HEK293T (cell line): ENCODE measurements at regions not wholly inside any gene's neighbourhood (a gene's known extent, or its start where the extent isn't known, plus 50 kb on each side); places are given as distances from the start of the nearest gene placed in this dataset.
"Not testable (repeated sequence)": the region's sequence is repeated elsewhere in the genome, so short reads cannot be mapped to it uniquely, and the experiment has no call there.

Source experiments
- CTCF ChIA-PET: fragments of 350-600 bp; formaldehyde crosslinking; extraction: SDS; loops from one replicate; lab custom pipeline; 2021; ENCODE audit warnings: antibody characterized with exemption, inconsistent platforms; lab: Yijun Ruan, JAX
- POLR2A ChIA-PET: fragments of 350-600 bp; formaldehyde crosslinking; extraction: SDS; loops from one replicate; lab custom pipeline; 2020; ENCODE audit warnings: antibody characterized with exemption, inconsistent platforms; lab: Yijun Ruan, JAX
- DNase-seq: peaks from one replicate; pipeline ENCODE4 v3.0.0; 2012; ENCODE audit warnings: mixed read lengths; ENCODE audit errors: extremely low spot score
- ARNT ChIP-seq: fragments of 450-650 bp; IDR thresholded peaks from 2 replicates; pipeline ENCODE4 v1.6.1; 2017; ENCODE audit warnings: mild to moderate bottlenecking
- BHLHE40 ChIP-seq: fragments of 450-650 bp; IDR thresholded peaks from 2 replicates; pipeline ENCODE4 v1.6.1; 2016; ENCODE audit warnings: mild to moderate bottlenecking, moderate library complexity, borderline replicate concordance
- CTBP1 ChIP-seq: fragments of 450-650 bp; IDR thresholded peaks from 2 replicates; pipeline ENCODE4 v1.6.1; 2016; ENCODE audit warnings: borderline replicate concordance
- ELF4 ChIP-seq: fragments of 450-650 bp; IDR thresholded peaks from 2 replicates; pipeline ENCODE4 v1.6.1; 2017; ENCODE audit warnings: antibody characterized with exemption
- FOXA1 ChIP-seq: fragments of 450-650 bp; IDR thresholded peaks from 2 replicates; pipeline ENCODE4 v1.6.1; 2016; ENCODE audit warnings: mild to moderate bottlenecking
- FOXK2 ChIP-seq: fragments of 450-650 bp; IDR thresholded peaks from 2 replicates; pipeline ENCODE4 v1.6.1; 2016; ENCODE audit warnings: mild to moderate bottlenecking
- FOXM1 ChIP-seq: fragments of 450-650 bp; IDR thresholded peaks from 2 replicates; pipeline ENCODE4 v1.6.1; 2017; ENCODE audit warnings: mild to moderate bottlenecking, borderline replicate concordance
- HDGF ChIP-seq: fragments of 450-650 bp; IDR thresholded peaks from 2 replicates; pipeline ENCODE4 v1.6.1; 2017; ENCODE audit warnings: antibody characterized with exemption, borderline replicate concordance
- L3MBTL2 ChIP-seq: fragments of 450-650 bp; conservative IDR thresholded peaks from 2 replicates; pipeline ENCODE4 v1.6.1; 2016; ENCODE audit warnings: mild to moderate bottlenecking
- LEF1 ChIP-seq: fragments of 450-650 bp; IDR thresholded peaks from 2 replicates; pipeline ENCODE4 v1.6.1; 2017; ENCODE audit warnings: mild to moderate bottlenecking, borderline replicate concordance
- NFRKB ChIP-seq: fragments of 450-650 bp; IDR thresholded peaks from 2 replicates; pipeline ENCODE4 v1.6.1; 2016; ENCODE audit warnings: mild to moderate bottlenecking, moderate library complexity
- PKNOX1 ChIP-seq: fragments of 450-650 bp; IDR thresholded peaks from 2 replicates; pipeline ENCODE4 v1.6.1; 2016
- SP1 ChIP-seq: fragments of 450-650 bp; IDR thresholded peaks from 2 replicates; pipeline ENCODE4 v1.6.1; 2017
- SUZ12 ChIP-seq: fragments of 450-650 bp; IDR thresholded peaks from 2 replicates; pipeline ENCODE4 v1.6.1; 2016; ENCODE audit warnings: mild to moderate bottlenecking
- TARDBP ChIP-seq: fragments of 450-650 bp; IDR thresholded peaks from 2 replicates; pipeline ENCODE4 v1.6.1; 2016
- ZNF384 ChIP-seq: fragments of 450-650 bp; IDR thresholded peaks from 2 replicates; pipeline ENCODE4 v1.6.1; 2016

GRCh38 chr12:25708661-25709060 is 155.6 kb upstream of the LMNTD1 start:
- ChIA-PET CTCF (interaction anchor here (0.6 kb wide), 1 partner anchor 526 kb away, joined by 3 read pairs; no protein-coding TSS in a partner anchor), POLR2A (no interaction called here)
- TF ChIP-seq FOXA1 (no peak), HDGF (no peak), ELF4 (no peak), SP1 (no peak), CTBP1 (no peak), NFRKB (no peak), TARDBP (no peak), L3MBTL2 (no peak), ARNT (no peak), SUZ12 (no peak), FOXK2 (no peak), BHLHE40 (no peak), PKNOX1 (no peak), LEF1 (no peak), FOXM1 (no peak)
- DNase-seq = no peak

- no peak for TF ChIP-seq TARDBP
- no peak for TF ChIP-seq FOXK2
- TF ChIP-seq ARNT = no peak
- no peak for TF ChIP-seq FOXM1
- TF ChIP-seq L3MBTL2 = no peak
- no peak for TF ChIP-seq NFRKB
- no peak for TF ChIP-seq PKNOX1
- TF ChIP-seq LEF1 = no peak
- no peak for TF ChIP-seq FOXA1
- TF ChIP-seq HDGF = no peak
- no peak for TF ChIP-seq BHLHE40
- no peak for TF ChIP-seq SUZ12
- TF ChIP-seq ZNF384 = no peak
- TF ChIP-seq ELF4 = no peak
- no peak for TF ChIP-seq CTBP1
- TF ChIP-seq SP1 = no peak
- CTCF ChIA-PET = no interaction called here
Observed at GRCh38 chr12:25710128-25710527, 157.0 kb upstream of the LMNTD1 start.

GRCh38 chr12:25710938-25711605 is 158.0 kb upstream of the LMNTD1 start:
- DNase-seq, POLR2A ChIA-PET, CTCF ChIA-PET: not testable (repeated sequence)

More at GRCh38 chr12:25710128-25710527, 157.0 kb upstream of the LMNTD1 start:
- POLR2A ChIA-PET = no interaction called here
- DNase-seq = no peak

- ChIA-PET CTCF (no interaction called here), POLR2A (no interaction called here)
- DNase-seq = no peak
- TF ChIP-seq FOXM1 (no peak), L3MBTL2 (no peak), SP1 (no peak), SUZ12 (no peak), CTBP1 (no peak), ARNT (no peak), ZNF384 (no peak), TARDBP (no peak), BHLHE40 (no peak), NFRKB (no peak), ELF4 (no peak), FOXA1 (no peak), FOXK2 (no peak), PKNOX1 (no peak), HDGF (no peak)
Observed at GRCh38 chr12:25712169-25712568, 159.1 kb upstream of the LMNTD1 start.

- DNase-seq = no peak
- POLR2A ChIA-PET = no interaction called here
- CTCF ChIA-PET = no interaction called here
- TF ChIP-seq PKNOX1 = no peak
- TF ChIP-seq SUZ12 = no peak
- no peak for TF ChIP-seq ZNF384
- no peak for TF ChIP-seq FOXM1
- TF ChIP-seq FOXA1 = no peak
- TF ChIP-seq CTBP1 = no peak
- TF ChIP-seq SP1 = no peak
- no peak for TF ChIP-seq ARNT
- no peak for TF ChIP-seq NFRKB
- no peak for TF ChIP-seq LEF1
- no peak for TF ChIP-seq TARDBP
- no peak for TF ChIP-seq BHLHE40
- no peak for TF ChIP-seq L3MBTL2
- TF ChIP-seq FOXK2 = no peak
- no peak for TF ChIP-seq ELF4
Observed at GRCh38 chr12:25713264-25713663, 160.2 kb upstream of the LMNTD1 start.
